ENCODE measurements at regions not wholly inside any gene's neighbourhood (a gene's known extent, or its start where the extent isn't known, plus 50 kb on each side); places are given as distances from the start of the nearest gene placed in this dataset.

DNA sequence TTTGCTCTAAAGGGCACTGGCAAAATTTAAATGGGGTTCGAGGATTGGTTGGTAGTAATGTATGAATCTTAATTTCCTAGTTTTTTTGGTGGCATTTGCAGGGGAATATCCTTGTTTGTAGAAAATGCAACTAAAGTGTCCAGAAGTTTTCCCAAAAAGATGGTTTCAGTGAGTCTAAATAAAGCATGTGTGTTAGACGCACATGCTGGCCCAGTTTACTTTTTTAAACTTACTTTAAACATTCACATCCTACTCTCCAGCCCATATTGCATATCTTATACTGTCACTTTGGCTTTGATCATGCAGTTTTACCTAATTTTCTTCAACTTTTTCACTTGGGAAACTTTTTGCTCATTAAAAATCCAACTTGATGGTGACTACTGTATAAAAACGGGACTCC, 744.0 kb upstream of the CELF2 start:
- TF ChIP-seq, protein P1, sequence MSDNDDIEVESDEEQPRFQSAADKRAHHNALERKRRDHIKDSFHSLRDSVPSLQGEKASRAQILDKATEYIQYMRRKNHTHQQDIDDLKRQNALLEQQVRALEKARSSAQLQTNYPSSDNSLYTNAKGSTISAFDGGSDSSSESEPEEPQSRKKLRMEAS (IDR thresholded peaks at IDR 0.05; ENCODE audit: insufficient read depth, insufficient read length): no peak
- TF ChIP-seq POLR2A (IDR thresholded peaks at IDR 0.05; ENCODE audit: low read depth, low read length) (no peak), MYC (IDR thresholded peaks at IDR 0.05; ENCODE audit: low read depth, low read length) (no peak), GATA2 (IDR thresholded peaks at IDR 0.05; ENCODE audit: insufficient read depth, insufficient read length, low read depth, low read length) (no peak)
- TF ChIP-seq, protein P2, sequence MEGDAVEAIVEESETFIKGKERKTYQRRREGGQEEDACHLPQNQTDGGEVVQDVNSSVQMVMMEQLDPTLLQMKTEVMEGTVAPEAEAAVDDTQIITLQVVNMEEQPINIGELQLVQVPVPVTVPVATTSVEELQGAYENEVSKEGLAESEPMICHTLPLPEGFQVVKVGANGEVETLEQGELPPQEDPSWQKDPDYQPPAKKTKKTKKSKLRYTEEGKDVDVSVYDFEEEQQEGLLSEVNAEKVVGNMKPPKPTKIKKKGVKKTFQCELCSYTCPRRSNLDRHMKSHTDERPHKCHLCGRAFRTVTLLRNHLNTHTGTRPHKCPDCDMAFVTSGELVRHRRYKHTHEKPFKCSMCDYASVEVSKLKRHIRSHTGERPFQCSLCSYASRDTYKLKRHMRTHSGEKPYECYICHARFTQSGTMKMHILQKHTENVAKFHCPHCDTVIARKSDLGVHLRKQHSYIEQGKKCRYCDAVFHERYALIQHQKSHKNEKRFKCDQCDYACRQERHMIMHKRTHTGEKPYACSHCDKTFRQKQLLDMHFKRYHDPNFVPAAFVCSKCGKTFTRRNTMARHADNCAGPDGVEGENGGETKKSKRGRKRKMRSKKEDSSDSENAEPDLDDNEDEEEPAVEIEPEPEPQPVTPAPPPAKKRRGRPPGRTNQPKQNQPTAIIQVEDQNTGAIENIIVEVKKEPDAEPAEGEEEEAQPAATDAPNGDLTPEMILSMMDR (IDR thresholded peaks at IDR 0.05; ENCODE audit: extremely low read depth in 1 of 2, insufficient read depth in 1 of 2, low read depth in 1 of 2, low read length in 2 of 2): no peak

Data from endothelial cell of umbilical vein (primary cell).